Ovary (tissue), 7 donors: ENCODE measurements at regions not wholly inside any gene's neighbourhood (a gene's known extent, or its start where the extent isn't known, plus 50 kb on each side); places are given as distances from the start of the nearest gene placed in this dataset.

Experiments
- DNase-seq, 5 donors: peaks; one replicate each; pipeline ENCODE4 v3.0.0-alpha.2; 2019 to 2020
- H3K27ac ChIP-seq, 2 donors: fragments of 200-600 bp; one replicate each; pipeline versions ENCODE4 v1.5.1 to v1.8.0; 2019 to 2022
- H3K27me3 ChIP-seq: fragments of 200-600 bp; one replicate; pipeline ENCODE4 v1.8.0; 2022
- H3K36me3 ChIP-seq: fragments of 200-600 bp; sonication (generic); one replicate; pipeline ENCODE4 v1.5.1; 2019
- H3K4me1 ChIP-seq: one replicate; pipeline ENCODE4 v1.8.1; 2013; ENCODE audit warnings: mild to moderate bottlenecking, moderate library complexity; ENCODE audit not compliant: insufficient read depth
- H3K4me3 ChIP-seq: fragments of 200-600 bp; sonication (generic); one replicate; pipeline ENCODE4 v1.5.1; 2017
- H3K9me3 ChIP-seq, 2 donors: fragments of 200-600 bp in 1 of 2; sonication (generic) in 1 of 2; one replicate each; pipeline versions ENCODE4 v1.5.1 to v1.8.1; 2013 to 2019; ENCODE audit warnings: mild to moderate bottlenecking in 1 of 2, moderate library complexity in 1 of 2
- CTCF ChIP-seq, 3 donors: fragments of 450-650 bp in 2 of 3; fragments of 200-600 bp in 1 of 3; IDR thresholded peaks; one replicate each; pipeline versions ENCODE4 v1.5.1 to v1.8.0; 2016 to 2022; ENCODE audit warnings: antibody characterized with exemption in 3 of 3, mild to moderate bottlenecking in 1 of 3
- EP300 ChIP-seq: sonication (generic); formaldehyde crosslinking; IDR thresholded peaks from one replicate; pipeline ENCODE4 v1.6.1; 2017; ENCODE audit warnings: antibody characterized with exemption
- POLR2A ChIP-seq: fragments of 450-650 bp; IDR thresholded peaks from one replicate; pipeline ENCODE4 v1.6.1; 2017; ENCODE audit warnings: antibody characterized with exemption, mild to moderate bottlenecking, moderate library complexity
- WGBS, 3 donors: extraction: QIAGEN DNeasy Blood & Tissue Kit in 1 of 3; methylation state at CpG; one replicate each; pipeline versions ENCODE4 v1.1.5 to v1.1.7; 2013 to 2017; 5-methylcytosine and 5-hydroxymethylcytosine counted together
- intact Hi-C, 4 donors: fragments of 100-400 bp; cut with DNase I; formaldehyde crosslinking; loops; one replicate each; pipeline versions ENCODE4 v1.11.0 to v1.15.1; 2022 to 2023
- donor health status: DM: no; HTN: no; CAD: no; lungs with moderate emphysema.
- donor health status: DM: no; HTN: no; CAD: no.
- donor health status: Bipolar disorder and iron deficiency.
- donor health status: DM: no; HTN: no; CAD: no.
- donor health status: DM: yes; HTN: yes; CAD: no.

- Histone ChIP-seq H3K36me3 (no peaks in the 10 kb centered on the region), H3K9me3 (no peaks in the 10 kb centered on the region), H3K4me1 (no peaks in the 10 kb centered on the region), H3K27me3 (no peaks in the 10 kb centered on the region), H3K4me3 (no peak overlapping the region), H3K27ac (no peak overlapping the region)
- intact Hi-C loops, result no loop called here
- 44 to 75% (median 66%) methylated on average over 4 of the region's 4 CpGs for WGBS, 3 donors
- no peak for TF ChIP-seq CTCF (IDR thresholded peaks at IDR 0.05)
- TF ChIP-seq POLR2A, result no peak
- TF ChIP-seq EP300, result no peak
- no peak for DNase-seq
Observed at GRCh38 chr6:165755583-165755982, 92.5 kb upstream of the PDE10A start.

GRCh38 chr6:165753506-165753905, 90.5 kb upstream of the PDE10A start:
- intact Hi-C loops, result no loop called here
- DNase-seq, result no peak

DNA sequence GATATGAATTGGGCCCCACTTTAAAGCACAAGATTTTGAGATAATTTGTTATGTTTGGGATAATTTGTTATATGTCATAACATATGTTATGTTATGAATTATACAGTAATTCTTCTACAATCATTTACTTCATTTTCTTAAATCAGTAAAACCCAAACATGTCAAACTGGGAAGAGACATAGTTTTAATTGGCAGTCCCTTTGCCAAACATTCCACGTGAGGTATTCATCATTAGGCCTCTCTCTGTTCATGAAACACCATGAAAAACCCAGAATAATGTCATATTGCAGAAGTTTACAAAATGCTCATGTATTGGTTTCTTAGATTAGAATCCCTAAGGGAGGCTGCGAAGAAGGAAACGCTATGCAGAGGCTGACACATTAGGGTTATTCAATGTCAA, 89.4 kb upstream of the PDE10A start:
- no peak for TF ChIP-seq POLR2A
- TF ChIP-seq EP300, result no peak
- no peak for TF ChIP-seq CTCF (IDR thresholded peaks at IDR 0.05)
- Histone ChIP-seq H3K4me3 (no peak overlapping the region), H3K4me1 (peaks cover 2% of the 10 kb centered on the region), H3K9me3 (no peaks in the 10 kb centered on the region), H3K36me3 (no peaks in the 10 kb centered on the region), H3K27ac (no peak overlapping the region), H3K27me3 (no peaks in the 10 kb centered on the region)
- 89 to 93% (median 92%) methylated on average over 3 of the region's 3 CpGs for WGBS, 3 donors
- no peak for DNase-seq
- intact Hi-C loops, result no loop called here

More at GRCh38 chr6:165753506-165753905, 90.5 kb upstream of the PDE10A start:
- Histone ChIP-seq H3K27ac (no peak overlapping the region), H3K36me3 (no peaks in the 10 kb centered on the region), H3K9me3 (no peaks in the 10 kb centered on the region), H3K4me1 (peaks cover 1% of the 10 kb centered on the region), H3K27me3 (no peaks in the 10 kb centered on the region), H3K4me3 (no peak overlapping the region)
- no peak for TF ChIP-seq CTCF (IDR thresholded peaks at IDR 0.05)
- no peak for TF ChIP-seq POLR2A
- no peak for TF ChIP-seq EP300

DNA sequence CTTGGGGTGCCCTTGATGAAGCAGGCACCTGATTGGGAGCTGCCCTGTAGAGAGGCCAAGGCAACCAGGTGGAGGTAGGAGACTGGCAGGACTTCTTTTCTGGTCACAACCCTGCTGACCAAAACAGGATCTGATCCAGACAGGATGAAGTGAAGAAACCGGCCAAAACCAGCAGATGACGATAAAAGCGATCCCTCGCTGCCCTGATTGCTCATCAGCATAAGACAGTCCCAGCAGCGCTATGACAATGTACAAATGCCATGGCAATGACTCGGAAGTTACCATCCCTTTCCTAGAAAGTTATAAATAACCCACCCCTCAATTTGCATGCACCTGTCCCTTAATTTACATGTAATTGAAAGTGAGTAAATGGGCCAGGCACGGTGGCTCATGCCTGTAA, 88.4 kb upstream of the PDE10A start:
- DNase-seq, result no peak
- intact Hi-C loops, result no loop called here
- Histone ChIP-seq H3K36me3 (no peaks in the 10 kb centered on the region), H3K4me3 (no peak overlapping the region), H3K4me1 (peaks cover 2% of the 10 kb centered on the region), H3K27ac (no peak overlapping the region), H3K9me3 (no peaks in the 10 kb centered on the region), H3K27me3 (no peaks in the 10 kb centered on the region)
- WGBS, 3 donors, result 79 to 95% (median 82%) methylated on average over 7 of the region's 7 CpGs
- no peak for TF ChIP-seq CTCF (IDR thresholded peaks at IDR 0.05)

- no peak overlapping the region for H3K4me3 ChIP-seq
- intact Hi-C loops, result no loop called here
- TF ChIP-seq EP300 (no peak), POLR2A (no peak), CTCF (IDR thresholded peaks at IDR 0.05) (no peak)
- no peaks in the 10 kb centered on the region for H3K36me3 ChIP-seq
- no peak for DNase-seq
- H3K27me3 ChIP-seq, result no peaks in the 10 kb centered on the region
- H3K4me1 ChIP-seq, result peaks cover 2% of the 10 kb centered on the region
- H3K27ac ChIP-seq, result no peak overlapping the region
- no peaks in the 10 kb centered on the region for H3K9me3 ChIP-seq
Observed at GRCh38 chr6:165749163-165749562, 86.1 kb upstream of the PDE10A start.
